ENCODE measurements at regions not wholly inside any gene's neighbourhood (a gene's known extent, or its start where the extent isn't known, plus 50 kb on each side); places are given as distances from the start of the nearest gene placed in this dataset.

DNA sequence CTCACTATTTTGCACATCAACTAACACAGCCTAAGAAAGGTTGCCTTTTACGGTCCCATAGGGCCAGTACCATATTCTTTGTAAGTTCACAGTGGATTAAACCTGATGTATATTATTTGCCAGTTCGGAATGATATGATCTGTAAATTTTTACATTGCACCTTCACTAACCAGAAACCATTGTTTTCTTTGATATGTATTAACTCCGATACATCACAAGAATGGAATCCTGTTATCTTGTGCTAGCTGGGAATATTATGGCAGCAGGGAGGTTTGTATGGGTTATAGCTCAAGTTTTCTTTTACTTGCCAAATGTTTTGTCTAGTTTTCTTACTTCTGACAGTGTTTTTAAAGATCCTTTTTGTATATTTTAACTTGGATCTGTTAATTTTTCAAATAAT, 51.4 kb upstream of the S1PR1 start:
- H3K4me2 ChIP-seq (ENCODE audit: control insufficient read depth, insufficient read depth), result no peak overlapping the region
- intact Hi-C loops (cut with micrococcal nuclease; ENCODE audit: unreplicated experiment) (no loop called here), in situ Hi-C loops (cut with MboI) (no loop called here)
- RAD21 ChIA-PET (ENCODE audit: unreplicated experiment), result no interaction called here
- FAIRE-seq (no peak), ATAC-seq (no peak), DNase-seq (ENCODE audit: low read depth, low spot score) (no peak)
- WGBS (ENCODE audit: insufficient coverage, insufficient replicate concordance, low lambda C conversion rate, missing lambda C conversion rate), result 95% methylated on average over 3 of the region's 3 CpGs
- H3K9ac ChIP-seq (ENCODE audit: control insufficient read depth, insufficient read depth, low read length), result no peak overlapping the region
- TF ChIP-seq, protein P1, sequence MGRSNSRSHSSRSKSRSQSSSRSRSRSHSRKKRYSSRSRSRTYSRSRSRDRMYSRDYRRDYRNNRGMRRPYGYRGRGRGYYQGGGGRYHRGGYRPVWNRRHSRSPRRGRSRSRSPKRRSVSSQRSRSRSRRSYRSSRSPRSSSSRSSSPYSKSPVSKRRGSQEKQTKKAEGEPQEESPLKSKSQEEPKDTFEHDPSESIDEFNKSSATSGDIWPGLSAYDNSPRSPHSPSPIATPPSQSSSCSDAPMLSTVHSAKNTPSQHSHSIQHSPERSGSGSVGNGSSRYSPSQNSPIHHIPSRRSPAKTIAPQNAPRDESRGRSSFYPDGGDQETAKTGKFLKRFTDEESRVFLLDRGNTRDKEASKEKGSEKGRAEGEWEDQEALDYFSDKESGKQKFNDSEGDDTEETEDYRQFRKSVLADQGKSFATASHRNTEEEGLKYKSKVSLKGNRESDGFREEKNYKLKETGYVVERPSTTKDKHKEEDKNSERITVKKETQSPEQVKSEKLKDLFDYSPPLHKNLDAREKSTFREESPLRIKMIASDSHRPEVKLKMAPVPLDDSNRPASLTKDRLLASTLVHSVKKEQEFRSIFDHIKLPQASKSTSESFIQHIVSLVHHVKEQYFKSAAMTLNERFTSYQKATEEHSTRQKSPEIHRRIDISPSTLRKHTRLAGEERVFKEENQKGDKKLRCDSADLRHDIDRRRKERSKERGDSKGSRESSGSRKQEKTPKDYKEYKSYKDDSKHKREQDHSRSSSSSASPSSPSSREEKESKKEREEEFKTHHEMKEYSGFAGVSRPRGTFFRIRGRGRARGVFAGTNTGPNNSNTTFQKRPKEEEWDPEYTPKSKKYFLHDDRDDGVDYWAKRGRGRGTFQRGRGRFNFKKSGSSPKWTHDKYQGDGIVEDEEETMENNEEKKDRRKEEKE (IDR thresholded peaks at IDR 0.05), result no peak
- no peak for TF ChIP-seq YY1 (IDR thresholded peaks at IDR 0.05; ENCODE audit: low read depth, low read length)
- TF ChIP-seq NR2C1 (IDR thresholded peaks at IDR 0.05), result no peak
- TF ChIP-seq, protein P2, sequence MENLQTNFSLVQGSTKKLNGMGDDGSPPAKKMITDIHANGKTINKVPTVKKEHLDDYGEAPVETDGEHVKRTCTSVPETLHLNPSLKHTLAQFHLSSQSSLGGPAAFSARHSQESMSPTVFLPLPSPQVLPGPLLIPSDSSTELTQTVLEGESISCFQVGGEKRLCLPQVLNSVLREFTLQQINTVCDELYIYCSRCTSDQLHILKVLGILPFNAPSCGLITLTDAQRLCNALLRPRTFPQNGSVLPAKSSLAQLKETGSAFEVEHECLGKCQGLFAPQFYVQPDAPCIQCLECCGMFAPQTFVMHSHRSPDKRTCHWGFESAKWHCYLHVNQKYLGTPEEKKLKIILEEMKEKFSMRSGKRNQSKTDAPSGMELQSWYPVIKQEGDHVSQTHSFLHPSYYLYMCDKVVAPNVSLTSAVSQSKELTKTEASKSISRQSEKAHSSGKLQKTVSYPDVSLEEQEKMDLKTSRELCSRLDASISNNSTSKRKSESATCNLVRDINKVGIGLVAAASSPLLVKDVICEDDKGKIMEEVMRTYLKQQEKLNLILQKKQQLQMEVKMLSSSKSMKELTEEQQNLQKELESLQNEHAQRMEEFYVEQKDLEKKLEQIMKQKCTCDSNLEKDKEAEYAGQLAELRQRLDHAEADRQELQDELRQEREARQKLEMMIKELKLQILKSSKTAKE (IDR thresholded peaks at IDR 0.05; ENCODE audit: low read depth, poor library complexity, severe bottlenecking), result no peak
- no peak for TF ChIP-seq RELA (IDR thresholded peaks at IDR 0.05; ENCODE audit: borderline replicate concordance, partially characterized antibody)
- TF ChIP-seq FOXK2 (IDR thresholded peaks at IDR 0.05), result no peak
- no peak for TF ChIP-seq NFXL1 (IDR thresholded peaks at IDR 0.05; ENCODE audit: borderline replicate concordance)
- no peak for TF ChIP-seq EZH2 (IDR thresholded peaks at IDR 0.05; ENCODE audit: borderline replicate concordance, control insufficient read depth, low read depth, low read length)
- TF ChIP-seq HDAC2 (IDR thresholded peaks at IDR 0.05), result no peak
- no peak for TF ChIP-seq ZNF24 (IDR thresholded peaks at IDR 0.05)
- TF ChIP-seq NFYA (IDR thresholded peaks at IDR 0.05; ENCODE audit: borderline replicate concordance, low read depth, low read length), result no peak
- TF ChIP-seq CHD2 (IDR thresholded peaks at IDR 0.05; ENCODE audit: borderline replicate concordance, low read depth, low read length), result no peak
- no peak for TF ChIP-seq ETV6 (conservative IDR thresholded peaks at IDR 0.05 in 1 of 2, IDR thresholded peaks at IDR 0.05 in 1 of 2; ENCODE audit: borderline replicate concordance in 1 of 2, low read depth in 1 of 2)
- TF ChIP-seq, protein P3, sequence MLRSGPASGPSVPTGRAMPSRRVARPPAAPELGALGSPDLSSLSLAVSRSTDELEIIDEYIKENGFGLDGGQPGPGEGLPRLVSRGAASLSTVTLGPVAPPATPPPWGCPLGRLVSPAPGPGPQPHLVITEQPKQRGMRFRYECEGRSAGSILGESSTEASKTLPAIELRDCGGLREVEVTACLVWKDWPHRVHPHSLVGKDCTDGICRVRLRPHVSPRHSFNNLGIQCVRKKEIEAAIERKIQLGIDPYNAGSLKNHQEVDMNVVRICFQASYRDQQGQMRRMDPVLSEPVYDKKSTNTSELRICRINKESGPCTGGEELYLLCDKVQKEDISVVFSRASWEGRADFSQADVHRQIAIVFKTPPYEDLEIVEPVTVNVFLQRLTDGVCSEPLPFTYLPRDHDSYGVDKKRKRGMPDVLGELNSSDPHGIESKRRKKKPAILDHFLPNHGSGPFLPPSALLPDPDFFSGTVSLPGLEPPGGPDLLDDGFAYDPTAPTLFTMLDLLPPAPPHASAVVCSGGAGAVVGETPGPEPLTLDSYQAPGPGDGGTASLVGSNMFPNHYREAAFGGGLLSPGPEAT (IDR thresholded peaks at IDR 0.05; ENCODE audit: low read depth), result no peak
- TF ChIP-seq TCF7 (IDR thresholded peaks at IDR 0.05; ENCODE audit: borderline replicate concordance), result no peak
- no peak for TF ChIP-seq KLF5 (IDR thresholded peaks at IDR 0.05; ENCODE audit: partially characterized antibody)
- TF ChIP-seq ZNF274 (IDR thresholded peaks at IDR 0.05; ENCODE audit: insufficient read depth, insufficient read length), result no peak
- no peak for TF ChIP-seq PAX8 (IDR thresholded peaks at IDR 0.05)
- TF ChIP-seq, protein P4, sequence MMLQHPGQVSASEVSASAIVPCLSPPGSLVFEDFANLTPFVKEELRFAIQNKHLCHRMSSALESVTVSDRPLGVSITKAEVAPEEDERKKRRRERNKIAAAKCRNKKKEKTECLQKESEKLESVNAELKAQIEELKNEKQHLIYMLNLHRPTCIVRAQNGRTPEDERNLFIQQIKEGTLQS (IDR thresholded peaks at IDR 0.05; ENCODE audit: borderline replicate concordance, extremely low read depth, low read depth, low read length), result no peak
- no peak for TF ChIP-seq SMARCA5 (IDR thresholded peaks at IDR 0.05)
- no peaks in the 10 kb centered on the region for H3K79me2 ChIP-seq (ENCODE audit: control insufficient read depth, insufficient read depth, low read length)
- CTCF ChIA-PET, result interaction anchor here (1.0 to 1.7 kb wide), 3 partner anchors 49 to 253 kb away, joined by 3 to 4 read pairs (median 3); no protein-coding TSS in a partner anchor
- H3K4me3 ChIP-seq, result no peak overlapping the region
- SMC1A ChIA-PET (ENCODE audit: uncharacterized antibody, unreplicated experiment), result no interaction called here
- no peaks in the 10 kb centered on the region for H4K20me1 ChIP-seq (ENCODE audit: control insufficient read depth, insufficient read depth)
- no peaks in the 10 kb centered on the region for H3K36me3 ChIP-seq (ENCODE audit: control insufficient read depth in 2 of 2, insufficient read depth in 2 of 2, low read length in 1 of 2)
- no peaks in the 10 kb centered on the region; the same call in 2 of the 3 replicates for H3K9me3 ChIP-seq (replicated peaks; ENCODE audit: control insufficient read depth, insufficient read depth, low read length)
- no peaks in the 10 kb centered on the region for H3K4me1 ChIP-seq (ENCODE audit: control insufficient read depth, insufficient read depth, low read length)
- H2AFZ ChIP-seq (ENCODE audit: control insufficient read depth, low read depth, low read length), result no peak overlapping the region
- H3K27me3 ChIP-seq (replicated peaks in 1 of 2; ENCODE audit: control insufficient read depth in 2 of 2, insufficient read depth in 2 of 2, low read length in 1 of 2), result no peaks in the 10 kb centered on the region
- no TSS peak for BruUV-seq (replicated peaks)
- POLR2A ChIA-PET, result no interaction called here
- no peak overlapping the region for H3K27ac ChIP-seq (ENCODE audit: control insufficient read depth, insufficient read depth)
